Medulla oblongata (tissue), 1 donor: ENCODE measurements at regions not wholly inside any gene's neighbourhood (a gene's known extent, or its start where the extent isn't known, plus 50 kb on each side); places are given as distances from the start of the nearest gene placed in this dataset.

ENCODE experiments used
- DNase-seq: peaks from one replicate; pipeline ENCODE4 v3.0.0-alpha.2; 2015; ENCODE audit errors: extremely low spot score

DNA sequence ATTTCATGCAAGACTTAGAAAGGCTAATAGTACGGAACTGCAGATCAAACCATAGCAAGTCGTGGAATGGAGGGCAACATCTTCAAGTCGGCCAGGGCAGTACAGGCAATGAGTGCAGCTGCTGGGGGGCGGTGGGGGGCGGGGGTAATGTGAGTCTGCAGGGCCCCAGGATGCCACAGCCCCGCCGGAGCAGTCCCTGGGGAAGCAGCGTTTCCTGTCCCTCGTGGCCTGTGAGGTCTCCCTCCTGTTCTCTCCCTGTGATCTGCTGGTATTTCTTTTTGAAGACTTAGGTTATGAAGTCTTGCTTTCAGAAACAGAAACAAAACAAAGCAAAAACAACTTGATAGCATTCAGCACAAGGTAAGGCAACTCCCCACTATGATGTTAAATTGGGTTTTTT is 351.9 kb downstream of the FOXA2 start:
- no peak for DNase-seq

DNA sequence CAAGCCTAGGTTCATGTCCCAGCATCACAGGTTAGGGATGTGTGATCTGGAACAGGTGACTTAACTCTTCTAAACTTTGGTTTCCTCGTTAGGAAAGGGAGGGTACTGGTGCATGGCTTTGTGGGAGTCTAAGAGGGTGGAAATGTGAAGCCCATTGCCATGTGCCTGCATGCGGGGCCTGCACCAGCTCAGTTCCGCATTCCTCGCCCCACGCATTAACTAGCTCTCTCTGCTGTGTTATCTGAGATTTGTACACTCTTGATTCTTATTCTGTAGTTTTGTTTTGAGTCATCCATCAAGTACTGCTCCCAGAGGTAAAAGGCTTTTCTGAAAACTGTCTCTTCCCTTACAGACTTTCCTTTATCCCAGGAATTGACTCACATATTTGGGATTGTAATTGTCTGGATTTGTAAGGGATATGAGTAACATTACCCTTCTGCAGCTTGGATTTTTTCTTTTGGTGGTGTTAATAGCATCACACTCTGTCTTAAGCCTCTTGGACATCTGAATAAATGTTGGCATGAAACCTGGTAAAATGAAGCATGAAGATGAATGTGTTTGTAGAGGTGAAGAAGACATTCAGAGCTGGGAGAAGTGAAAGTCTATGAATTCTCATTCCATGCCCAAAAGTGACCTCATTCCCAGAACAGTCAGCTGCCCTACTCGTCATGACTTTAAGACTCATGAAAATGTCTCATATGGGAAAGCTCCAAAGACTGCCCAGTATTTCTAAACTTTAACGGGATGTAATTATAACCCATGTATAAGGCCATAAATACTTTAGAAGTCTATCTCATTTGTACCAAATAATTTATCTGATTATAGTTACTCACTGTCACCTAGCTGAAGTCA is 357.3 kb downstream of the FOXA2 start:
- DNase-seq: no peak

DNA sequence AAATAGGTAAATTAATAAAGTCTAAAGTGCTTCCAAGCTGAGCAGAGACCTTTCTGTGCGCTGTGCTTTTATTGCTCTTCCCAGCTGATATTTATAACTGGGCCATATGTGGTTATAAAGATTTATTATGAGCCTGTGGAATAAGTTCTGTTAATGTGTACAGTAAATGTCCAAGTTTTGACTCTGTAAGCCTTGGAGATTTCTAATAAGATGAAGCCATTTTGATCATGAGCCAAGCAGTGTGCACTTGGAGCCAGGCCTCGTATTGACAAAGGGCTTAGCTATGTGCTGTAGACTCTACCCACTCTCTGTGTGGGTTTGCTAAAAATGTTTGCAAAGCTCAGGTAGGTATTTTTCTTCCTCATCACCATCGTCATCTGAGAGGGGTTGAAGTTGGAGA is 361.1 kb downstream of the FOXA2 start:
- DNase-seq: no peak

DNA sequence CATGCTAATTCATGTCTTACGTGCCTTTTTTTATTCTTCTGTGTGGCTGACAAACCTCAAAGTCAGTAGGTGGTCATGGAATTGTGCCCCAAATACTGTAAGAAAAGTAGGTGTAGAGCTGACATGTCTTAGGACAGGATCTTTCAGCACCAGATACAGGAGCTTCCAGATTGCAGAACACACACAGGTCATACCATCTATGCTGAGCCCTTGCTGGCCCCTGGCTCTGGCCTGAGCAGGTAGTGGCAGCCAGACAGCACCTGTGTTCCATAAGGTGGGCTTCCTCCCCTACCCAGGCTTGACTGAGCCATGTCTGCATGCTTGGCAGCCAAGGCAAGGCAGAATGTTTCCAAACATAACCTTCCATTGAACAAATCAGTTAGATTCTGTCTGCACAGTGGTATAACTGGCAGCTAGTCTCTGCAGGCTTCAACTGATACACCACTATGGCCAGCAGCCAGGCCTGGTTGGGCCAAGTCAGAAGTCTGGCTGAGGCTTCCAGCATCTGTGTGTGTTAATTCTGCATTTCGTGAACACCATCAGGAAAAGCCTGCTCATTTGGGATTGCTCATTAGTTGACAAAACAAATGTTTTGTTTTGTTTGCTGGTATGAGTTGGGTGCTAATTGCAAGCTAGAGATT is 366.5 kb downstream of the FOXA2 start:
- no peak for DNase-seq

DNA sequence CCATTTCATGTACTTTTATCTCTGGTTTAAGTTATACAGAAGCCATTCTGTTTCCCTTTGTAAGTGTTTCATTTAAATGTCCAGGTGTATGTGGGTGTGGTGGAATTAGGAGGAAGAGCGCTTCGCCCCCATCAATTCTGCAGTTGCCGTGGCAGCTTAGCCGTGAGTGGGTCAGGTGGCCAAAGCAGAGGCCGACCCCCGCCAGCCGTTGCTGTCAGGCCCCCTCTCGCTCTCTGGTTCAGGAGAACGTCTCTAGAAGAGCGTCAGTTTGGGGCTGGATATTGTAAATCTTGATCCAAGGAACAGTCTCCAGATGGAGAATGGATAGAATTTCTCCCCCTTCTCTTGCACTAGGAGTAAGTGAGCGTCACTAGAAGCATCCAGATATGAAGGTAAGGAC is 367.4 kb downstream of the FOXA2 start:
- DNase-seq: no peak

DNA sequence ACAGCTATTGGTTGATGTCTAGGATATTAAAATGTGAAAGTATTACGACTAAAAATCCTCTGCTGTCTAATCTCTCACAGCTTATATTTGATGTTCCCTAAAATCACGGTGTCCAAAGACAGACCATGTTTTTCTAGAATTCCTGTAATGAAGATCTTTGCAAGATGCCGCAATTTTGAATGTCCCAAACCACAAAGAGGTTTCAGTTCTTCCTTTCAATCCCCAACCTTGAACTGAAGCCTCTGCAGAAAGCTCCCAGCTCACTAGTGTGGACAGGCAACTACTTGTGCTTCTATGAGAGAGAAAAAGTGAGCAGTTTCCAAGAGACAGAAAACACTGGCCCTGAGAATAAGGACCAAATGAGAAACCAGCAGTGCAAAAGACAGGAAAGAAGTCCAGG is 370.1 kb downstream of the FOXA2 start:
- no peak for DNase-seq

DNA sequence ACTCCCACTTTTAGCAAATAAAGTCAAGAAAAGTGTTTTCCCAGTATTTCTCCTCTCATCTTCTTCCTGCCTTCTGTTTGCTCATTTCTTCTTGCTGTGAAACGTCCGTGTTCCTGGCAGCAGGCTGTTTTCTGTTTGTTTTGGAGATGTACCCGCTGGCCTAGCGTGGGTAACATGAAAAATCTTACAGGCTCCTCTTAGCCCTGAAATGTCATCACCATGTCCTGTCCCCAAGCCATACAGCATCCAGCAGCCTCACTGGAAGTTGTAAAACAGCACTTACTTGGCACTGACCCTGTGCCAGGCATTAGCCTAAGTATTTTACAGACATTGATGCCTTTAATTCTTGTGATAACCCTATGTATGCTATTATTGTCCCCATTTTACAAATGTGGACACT is 371.1 kb downstream of the FOXA2 start:
- no peak for DNase-seq

DNA sequence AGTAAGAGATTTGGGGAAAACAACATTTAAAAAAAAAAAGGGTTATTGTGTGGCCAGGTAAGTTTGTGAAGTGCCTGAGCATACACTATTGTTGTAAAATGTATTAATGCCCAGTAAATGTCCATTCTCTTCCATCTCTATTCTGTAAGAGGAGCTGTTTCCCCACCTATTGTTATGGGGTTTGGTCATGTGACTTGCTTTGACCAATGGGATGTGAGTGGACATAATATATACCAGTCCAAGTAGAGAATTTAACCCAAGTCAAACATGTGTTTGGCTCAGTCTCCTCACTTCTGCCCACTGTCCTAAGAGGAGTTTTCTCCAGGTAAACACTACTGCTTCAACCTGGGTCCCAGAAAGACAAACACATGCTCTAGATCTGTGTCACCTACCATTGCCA is 377.1 kb downstream of the FOXA2 start:
- no peak for DNase-seq

DNA sequence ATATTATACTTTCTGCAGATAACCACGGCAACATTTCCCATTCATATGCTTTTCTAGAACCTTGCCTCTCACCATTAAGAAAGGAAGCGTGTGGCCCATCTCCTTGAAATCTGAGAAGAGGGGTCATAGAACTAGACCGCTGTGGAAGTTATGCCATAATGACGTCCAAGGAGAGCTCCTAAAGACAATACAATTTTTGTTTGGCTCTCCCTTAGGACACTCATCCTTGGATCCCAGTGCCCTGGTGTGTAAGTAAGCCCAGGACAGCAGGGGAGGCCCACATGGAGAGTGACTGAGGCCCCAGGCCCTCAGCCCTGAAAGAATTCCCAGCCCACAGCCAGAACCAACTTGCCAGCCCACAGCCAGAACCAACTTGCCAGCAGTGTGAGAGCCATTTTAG is 379.6 kb downstream of the FOXA2 start:
- DNase-seq: no peak

DNA sequence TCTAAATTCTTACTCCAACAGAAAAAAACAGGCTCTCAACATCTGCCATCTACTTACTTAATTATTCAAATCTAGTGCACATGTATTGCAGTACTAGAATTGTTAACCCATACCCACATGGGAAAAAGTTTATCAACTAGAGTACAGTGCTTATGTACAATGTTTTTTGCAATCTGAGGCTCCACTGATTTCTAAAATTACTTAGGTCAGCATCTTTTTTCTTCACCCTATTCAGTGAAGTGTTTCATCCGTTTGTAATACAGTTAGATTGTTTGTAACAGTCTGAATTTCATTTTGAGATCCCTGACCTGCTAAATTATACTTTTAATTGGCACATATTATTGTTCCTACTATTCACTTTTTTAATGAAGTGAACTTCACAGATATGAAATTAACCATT is 402.2 kb downstream of the FOXA2 start:
- no peak for DNase-seq

DNA sequence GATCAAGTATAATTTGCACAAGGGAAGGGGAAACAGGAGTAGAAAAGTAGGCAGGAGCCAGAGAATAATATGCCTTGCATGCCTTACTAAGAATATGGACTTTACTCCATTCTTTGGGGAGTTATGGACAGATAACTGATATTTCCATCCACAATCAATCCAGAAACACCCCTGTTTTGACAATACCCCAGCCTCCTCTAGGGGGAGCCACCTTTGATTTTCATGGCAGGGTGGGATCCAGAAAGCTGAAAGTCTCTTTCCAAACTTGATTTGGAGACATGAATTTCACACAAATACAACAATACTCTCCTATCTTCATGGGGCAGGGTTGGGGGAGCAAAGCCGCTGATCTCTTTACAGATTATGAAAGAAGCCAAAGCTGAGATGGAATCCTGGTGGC is 404.1 kb downstream of the FOXA2 start:
- no peak for DNase-seq

DNA sequence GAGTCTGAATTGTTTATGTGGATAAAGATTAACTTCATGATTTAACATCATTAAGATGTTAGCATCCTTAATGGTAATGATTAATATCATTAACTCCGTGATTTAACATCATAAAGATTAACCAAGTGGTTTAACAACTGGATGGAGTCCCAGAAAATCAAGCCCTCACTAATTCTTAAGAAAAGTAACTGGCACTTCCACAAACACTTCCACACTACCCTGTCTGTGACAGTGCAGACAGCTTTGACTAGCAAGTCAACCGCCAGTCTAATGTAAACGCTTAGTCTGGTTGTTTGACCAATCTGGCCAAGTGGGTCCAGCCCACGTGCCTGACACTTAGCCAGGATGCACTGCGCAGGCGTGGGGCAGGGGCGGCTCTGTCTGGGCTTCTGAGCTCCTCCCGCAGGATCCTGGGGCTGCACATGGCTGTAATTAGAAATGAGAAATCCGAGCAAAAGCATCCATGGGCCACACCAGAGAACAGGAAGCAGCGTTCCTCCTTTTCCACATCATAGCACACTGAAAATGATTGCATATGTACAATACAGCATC is 424.2 kb downstream of the FOXA2 start:
- no peak for DNase-seq

DNA sequence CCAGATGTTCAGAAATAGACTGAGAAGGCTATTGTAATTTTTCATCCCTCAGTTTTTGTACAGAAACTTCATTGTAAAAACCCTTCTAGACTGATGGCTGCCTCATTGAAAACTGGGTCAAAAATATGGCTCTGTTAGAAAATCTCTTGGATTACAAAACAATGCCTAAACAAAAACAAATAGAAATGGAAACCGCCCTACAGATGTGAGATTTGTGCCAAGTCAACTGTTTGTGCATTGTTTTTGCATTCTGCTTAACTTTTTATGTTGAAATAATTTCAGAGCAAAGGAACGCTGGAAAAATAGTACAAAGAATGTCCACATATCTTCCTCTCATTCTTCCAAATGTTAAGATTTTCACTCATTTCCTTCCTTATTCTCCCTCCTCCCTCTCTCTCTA is 425.1 kb downstream of the FOXA2 start:
- no peak for DNase-seq

DNA sequence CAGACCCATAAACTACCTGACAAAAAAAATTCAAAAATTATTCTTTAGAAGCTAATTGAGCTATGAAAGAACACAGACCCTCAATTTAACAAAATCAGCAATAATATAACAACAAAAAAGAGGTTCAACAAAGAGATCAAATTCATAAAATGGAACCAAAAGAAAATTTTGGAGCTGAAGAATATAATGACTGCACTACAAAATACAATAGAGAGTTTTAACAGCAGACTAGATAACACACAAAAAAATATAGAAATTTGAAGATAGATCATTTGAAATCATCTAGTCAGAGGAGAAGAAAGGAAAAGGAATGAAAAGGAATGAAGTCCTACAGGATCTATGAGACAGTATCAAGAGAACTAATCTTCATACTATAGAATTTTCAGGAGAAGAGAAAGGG is 422.1 kb downstream of the PAX1 start:
- no peak for DNase-seq

DNA sequence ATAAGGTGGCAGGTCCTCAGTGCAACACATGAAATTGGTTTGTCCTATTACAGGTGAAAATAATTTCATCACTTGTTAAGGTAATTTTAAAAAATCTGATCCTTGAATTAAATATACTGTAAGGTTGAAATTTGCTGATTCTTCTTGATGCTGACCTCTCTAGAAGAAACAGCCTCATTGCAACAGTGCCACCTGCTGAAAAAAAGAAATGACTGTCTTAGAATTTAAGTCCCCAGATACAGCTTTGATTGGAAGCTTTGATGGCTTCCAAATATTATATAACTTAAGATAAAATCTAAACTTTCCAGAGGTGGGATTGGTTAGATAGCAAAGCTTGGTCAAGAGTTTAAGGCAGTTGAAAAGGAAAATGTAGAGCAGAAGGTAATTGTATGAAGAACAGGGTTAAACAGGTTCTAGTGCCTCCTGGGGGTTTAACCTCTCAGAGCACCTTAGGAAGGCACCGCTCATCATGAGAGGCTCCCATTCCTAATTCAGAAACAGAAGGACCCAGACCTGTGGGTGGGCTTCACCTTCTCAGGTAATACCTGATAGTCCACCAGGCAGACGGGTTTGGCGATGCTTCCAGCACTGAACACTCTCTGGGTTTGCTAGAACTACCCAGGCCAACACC is 401.0 kb downstream of the PAX1 start:
- DNase-seq: peak; percentile 54

DNA sequence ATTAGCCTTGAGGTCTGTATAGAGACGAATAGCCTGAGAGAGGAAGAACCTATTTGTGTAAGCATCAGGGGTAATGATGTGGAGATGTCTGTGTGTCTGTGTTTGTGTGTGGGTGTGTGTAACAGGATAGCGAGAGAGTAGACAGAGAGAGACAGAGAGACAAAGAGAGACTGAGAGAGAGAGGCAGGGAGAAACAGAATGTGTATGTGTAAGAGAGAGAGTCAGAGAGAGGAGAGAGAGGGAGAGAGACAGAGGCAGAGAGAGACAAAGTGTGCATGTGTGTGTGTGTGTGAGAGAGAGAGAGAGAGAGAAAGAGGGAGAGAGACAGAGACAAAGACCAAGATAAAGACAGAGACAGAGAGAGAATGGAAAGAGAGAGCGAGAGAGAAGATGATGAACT is 396.1 kb downstream of the PAX1 start:
- DNase-seq: no peak

DNA sequence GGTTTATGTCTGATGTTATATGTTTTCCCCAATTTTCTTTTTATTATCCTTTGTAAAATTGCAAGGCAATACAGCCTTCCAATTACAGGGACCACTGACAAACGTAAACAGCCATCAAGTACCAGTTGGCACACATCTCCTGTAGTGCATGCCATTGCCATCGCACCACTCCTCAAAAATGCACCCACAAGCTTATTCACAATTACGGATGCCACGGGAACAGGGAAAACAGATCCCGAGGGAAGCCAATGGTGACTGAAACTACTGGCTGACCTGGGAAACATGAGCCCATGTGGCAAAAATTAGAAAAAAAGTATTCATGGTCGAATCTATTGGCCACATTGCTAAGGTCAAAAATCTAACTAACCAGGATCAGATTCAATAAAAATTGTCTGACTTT is 395.2 kb downstream of the PAX1 start:
- no peak for DNase-seq

DNA sequence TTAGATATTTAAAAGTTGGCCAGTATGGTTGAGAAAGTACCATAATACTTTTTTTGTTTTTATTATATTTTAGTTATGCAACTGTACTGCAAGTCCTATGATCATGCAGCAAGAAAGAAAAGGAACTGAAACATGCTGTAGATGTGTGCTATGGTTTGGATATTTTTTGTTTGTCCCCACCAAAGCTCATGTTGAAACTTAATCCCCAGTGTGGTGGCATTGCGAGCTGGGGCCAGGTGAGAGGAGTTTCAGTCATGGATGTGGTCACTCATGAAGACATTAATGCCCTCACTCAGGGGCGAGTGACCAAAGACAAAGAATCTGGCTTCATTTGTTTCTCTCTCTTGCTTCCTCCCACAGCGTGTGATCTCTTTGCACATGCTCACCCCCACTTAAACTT is 393.9 kb downstream of the PAX1 start:
- no peak for DNase-seq

DNA sequence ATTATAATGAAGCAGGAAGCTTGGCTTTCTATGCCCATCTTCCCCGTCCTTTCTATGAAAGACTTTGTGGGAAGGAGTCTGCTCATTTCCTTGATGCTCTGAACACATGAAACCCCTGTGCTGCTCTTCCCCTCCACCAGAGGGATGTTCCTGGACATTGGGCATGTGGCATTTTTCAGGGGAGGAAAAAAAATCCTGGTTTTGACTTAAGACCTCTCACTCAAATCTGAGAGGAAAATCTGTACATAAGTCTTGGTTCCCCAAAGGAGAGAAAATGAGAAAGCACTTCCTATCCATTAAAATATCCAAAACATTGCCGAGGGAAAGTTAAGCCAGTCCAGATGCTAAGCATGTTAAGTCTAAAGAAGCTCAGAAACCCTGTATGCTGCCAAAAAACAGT is 393.0 kb downstream of the PAX1 start:
- no peak for DNase-seq

DNA sequence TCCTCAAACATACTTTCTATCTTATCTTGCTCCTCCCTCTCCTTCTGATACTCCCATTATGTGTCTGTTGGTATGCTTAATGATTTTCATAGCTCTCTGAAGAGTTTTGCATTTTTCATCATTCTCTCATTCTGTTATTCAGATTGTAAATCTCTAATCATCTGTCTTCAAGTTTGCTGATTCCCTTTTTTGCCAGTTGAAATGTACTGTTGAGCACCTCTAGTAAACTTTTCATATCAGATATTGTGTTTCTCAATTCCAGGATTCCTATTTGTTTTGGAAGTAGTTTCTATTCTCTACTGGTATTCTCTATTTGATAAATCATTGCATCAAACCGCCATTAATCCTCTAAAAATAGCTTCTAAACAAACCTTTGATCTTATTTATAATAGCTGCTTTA is 387.7 kb downstream of the PAX1 start:
- DNase-seq: no peak

DNA sequence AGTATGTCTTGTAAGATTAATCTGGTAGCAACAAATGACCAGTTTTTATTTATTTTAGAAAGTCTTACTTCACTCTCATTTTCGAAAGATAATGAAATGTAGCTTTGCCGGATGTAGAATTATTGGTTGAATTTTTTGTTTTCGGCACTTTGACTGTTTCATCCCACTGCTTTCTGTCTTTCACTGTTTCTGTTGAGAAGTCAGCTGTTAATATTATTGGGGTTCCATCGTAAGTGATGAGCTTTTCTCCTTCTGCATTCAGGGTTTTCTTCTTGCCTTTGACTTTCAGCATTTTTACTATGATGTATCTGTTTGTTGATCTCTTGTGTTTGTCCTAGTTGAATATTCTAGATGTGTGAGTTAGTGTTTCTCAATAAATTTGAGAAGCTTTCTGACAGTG is 383.4 kb downstream of the PAX1 start:
- no peak for DNase-seq

DNA sequence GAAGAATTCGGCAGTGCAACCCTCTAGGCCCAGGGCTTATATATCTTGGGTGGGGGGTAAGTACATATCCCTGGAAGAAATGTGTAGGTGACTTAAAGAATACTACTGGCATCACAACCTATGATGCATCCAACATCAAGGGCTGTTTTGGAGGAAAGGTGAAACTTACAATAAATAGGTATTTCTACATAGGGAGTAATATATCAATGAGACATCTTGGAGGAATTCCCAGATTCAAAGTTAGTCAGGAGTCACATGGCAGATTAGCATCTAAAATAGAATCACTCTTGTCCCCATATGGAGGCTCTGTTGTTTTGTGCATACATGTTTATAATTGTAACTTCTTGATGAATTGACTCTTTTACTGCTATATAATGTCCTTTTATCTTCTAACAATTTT is 375.5 kb downstream of the PAX1 start:
- DNase-seq: no peak

DNA sequence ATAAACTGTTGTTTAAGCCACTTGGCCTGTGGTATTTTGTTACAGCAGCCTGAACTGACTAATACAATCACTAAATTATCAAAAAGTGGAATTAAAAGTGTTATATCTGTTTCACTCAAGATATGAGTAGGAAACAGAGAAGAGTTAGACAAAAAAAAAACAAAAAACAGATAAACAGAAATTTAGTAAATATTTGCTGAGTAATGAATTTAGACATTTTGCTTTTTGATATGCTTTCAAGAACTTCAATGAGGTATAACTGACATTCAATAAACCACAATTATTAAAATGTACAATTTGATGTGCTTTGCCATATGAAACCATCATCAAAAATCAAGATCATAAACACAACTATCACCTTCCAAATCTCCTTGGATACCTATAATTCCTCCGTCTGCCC is 369.2 kb downstream of the PAX1 start:
- no peak for DNase-seq
